Lower lobe of right lung (tissue), 2 donors: ENCODE measurements at regions not wholly inside any gene's neighbourhood (a gene's known extent, or its start where the extent isn't known, plus 50 kb on each side); places are given as distances from the start of the nearest gene placed in this dataset.

Experiments
- ATAC-seq, 2 donors: fragments of 200-7000 bp; cut with Tn5 transposase; one replicate each; pipeline ENCODE4 v1.9.1; 2020 to 2022; ENCODE audit warnings: mild to moderate bottlenecking in 2 of 2, moderate library complexity in 2 of 2
- DNase-seq: peaks from one replicate; pipeline ENCODE4 v3.0.0-alpha.2; 2020
- H3K27ac ChIP-seq: fragments of 200-600 bp; one replicate; pipeline ENCODE4 v1.8.0; 2022
- H3K27me3 ChIP-seq: fragments of 200-600 bp; one replicate; pipeline ENCODE4 v1.8.0; 2022; ENCODE audit warnings: low read depth
- H3K36me3 ChIP-seq: fragments of 200-600 bp; one replicate; pipeline ENCODE4 v1.8.0; 2022; ENCODE audit warnings: mild to moderate bottlenecking
- H3K4me1 ChIP-seq: fragments of 200-600 bp; one replicate; pipeline ENCODE4 v1.8.0; 2022
- H3K4me3 ChIP-seq: fragments of 200-600 bp; one replicate; pipeline ENCODE4 v1.8.0; 2022; ENCODE audit warnings: mild to moderate bottlenecking
- H3K9me3 ChIP-seq: fragments of 200-600 bp; one replicate; pipeline ENCODE4 v1.8.0; 2022
- CTCF ChIP-seq: fragments of 200-600 bp; IDR thresholded peaks from one replicate; pipeline ENCODE4 v1.8.0; 2022; ENCODE audit warnings: antibody characterized with exemption, mild to moderate bottlenecking
- intact Hi-C: fragments of 100-400 bp; cut with DNase I; formaldehyde crosslinking; loops from one replicate; pipeline ENCODE4 v1.11.0; 2022
- donor health status: DM: no; HTN: yes; CAD: no; lungs with severe emphysema.

- no peak overlapping the region for H3K27ac ChIP-seq
- ATAC-seq (no peak), DNase-seq (no peak)
- TF ChIP-seq CTCF, result no peak
- H3K36me3 ChIP-seq, result no peaks in the 10 kb centered on the region
- no peaks in the 10 kb centered on the region for H3K27me3 ChIP-seq
- H3K4me3 ChIP-seq, result no peak overlapping the region
- intact Hi-C loops, result no loop called here
- H3K4me1 ChIP-seq, result no peaks in the 10 kb centered on the region
- no peaks in the 10 kb centered on the region for H3K9me3 ChIP-seq
These were observed 56.5 kb upstream of the CST7 start for GRCh38 chr20:24892522-24892921.

DNA sequence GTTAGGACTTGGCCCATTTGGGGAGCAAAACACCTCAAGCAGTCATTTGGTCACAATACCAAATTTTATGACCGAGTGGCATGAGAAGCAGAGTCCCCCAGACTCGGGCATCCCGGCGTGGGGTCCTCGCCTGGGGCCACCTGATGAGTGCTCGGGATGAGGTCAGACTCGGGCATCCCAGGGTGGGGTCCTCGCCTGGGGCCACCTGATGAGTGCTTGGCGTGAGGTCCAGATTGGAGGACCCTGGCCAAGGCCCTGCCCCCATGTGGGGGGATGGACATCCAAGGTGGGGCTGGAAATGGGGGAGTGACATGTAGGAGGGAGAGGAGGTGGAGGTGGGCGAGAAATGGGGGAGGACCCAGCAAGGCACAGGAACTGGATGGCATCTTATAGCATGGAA, 56.1 kb upstream of the CST7 start:
- TF ChIP-seq CTCF, result no peak
- ATAC-seq (no peak), DNase-seq (no peak)
- intact Hi-C loops, result no loop called here
- Histone ChIP-seq H3K9me3 (no peaks in the 10 kb centered on the region), H3K36me3 (no peaks in the 10 kb centered on the region), H3K4me3 (no peak overlapping the region), H3K27ac (no peak overlapping the region), H3K27me3 (no peaks in the 10 kb centered on the region), H3K4me1 (no peaks in the 10 kb centered on the region)

GRCh38 chr20:24894488-24894887, 54.6 kb upstream of the CST7 start:
- ATAC-seq, result no peak
- Histone ChIP-seq H3K9me3 (peaks cover 11% of the 10 kb centered on the region), H3K4me3 (no peak overlapping the region), H3K27me3 (no peaks in the 10 kb centered on the region), H3K36me3 (no peaks in the 10 kb centered on the region), H3K27ac (no peak overlapping the region), H3K4me1 (no peaks in the 10 kb centered on the region)
- intact Hi-C loops, result no loop called here
- TF ChIP-seq CTCF, result no peak
- DNase-seq, result no peak

DNA sequence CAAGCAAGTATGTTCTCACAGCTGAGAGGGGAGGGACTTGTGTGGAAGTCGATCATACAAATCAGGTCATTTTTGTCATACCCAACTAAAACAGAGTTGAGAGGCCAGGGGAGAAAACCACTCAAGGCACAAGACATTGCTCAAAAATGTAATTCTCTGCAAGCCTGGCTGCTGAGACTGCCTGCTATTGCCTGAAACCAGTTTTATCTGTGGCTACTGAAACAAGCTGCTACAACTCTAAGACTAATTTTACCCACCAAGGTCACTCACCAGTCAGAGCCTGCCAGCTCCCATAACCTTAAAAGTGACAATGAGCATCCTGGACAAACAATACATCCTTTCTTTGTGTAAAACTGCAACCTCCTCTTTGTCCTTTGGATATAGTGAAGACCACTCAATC, 54.1 kb upstream of the CST7 start:
- no peaks in the 10 kb centered on the region for H3K4me1 ChIP-seq
- no peak for ATAC-seq
- no peak overlapping the region for H3K27ac ChIP-seq
- peaks cover 15% of the 10 kb centered on the region for H3K9me3 ChIP-seq
- H3K27me3 ChIP-seq, result no peaks in the 10 kb centered on the region
- H3K36me3 ChIP-seq, result no peaks in the 10 kb centered on the region
- TF ChIP-seq CTCF, result no peak
- intact Hi-C loops, result no loop called here
- no peak for DNase-seq
- no peak overlapping the region for H3K4me3 ChIP-seq

GRCh38 chr20:24895431-24895830, 53.6 kb upstream of the CST7 start:
- Histone ChIP-seq H3K27ac (no peak overlapping the region), H3K36me3 (no peaks in the 10 kb centered on the region), H3K27me3 (no peaks in the 10 kb centered on the region), H3K4me3 (no peak overlapping the region), H3K9me3 (peaks cover 15% of the 10 kb centered on the region), H3K4me1 (no peaks in the 10 kb centered on the region)
- TF ChIP-seq CTCF, result no peak
- no peak for DNase-seq
- no peak for ATAC-seq
- intact Hi-C loops, result no loop called here
